Limb (tissue), 2 donors: ENCODE measurements at regions not wholly inside any gene's neighbourhood (a gene's known extent, or its start where the extent isn't known, plus 50 kb on each side); places are given as distances from the start of the nearest gene placed in this dataset.

Experiments
- DNase-seq, 2 donors: peaks; one replicate each; pipeline ENCODE4 v3.0.0-alpha.2; 2016; ENCODE audit errors: extremely low spot score in 2 of 2

- no peak for DNase-seq
These were observed 970.2 kb downstream of the EFNB2 start for GRCh38 chr13:105565136-105565727.

DNA sequence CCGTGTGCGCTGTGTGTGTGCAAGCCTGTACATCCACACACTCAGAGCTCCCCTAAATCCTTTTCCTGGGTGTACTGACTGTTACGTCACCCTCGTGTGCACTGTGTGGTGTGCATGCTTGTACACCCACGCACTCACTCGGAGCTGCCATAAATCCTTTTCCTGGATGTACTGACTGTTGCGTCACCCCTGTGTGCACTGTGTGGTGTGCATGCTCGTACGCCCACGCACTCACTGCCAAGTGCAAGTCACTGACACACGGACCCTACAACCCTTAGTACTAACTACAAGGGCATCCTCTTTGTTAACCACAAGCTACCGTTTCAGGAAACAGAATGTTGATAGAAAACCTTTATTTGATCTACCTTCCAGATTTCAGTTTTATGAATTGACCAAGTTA is 983.4 kb downstream of the EFNB2 start:
- DNase-seq = no peak

DNA sequence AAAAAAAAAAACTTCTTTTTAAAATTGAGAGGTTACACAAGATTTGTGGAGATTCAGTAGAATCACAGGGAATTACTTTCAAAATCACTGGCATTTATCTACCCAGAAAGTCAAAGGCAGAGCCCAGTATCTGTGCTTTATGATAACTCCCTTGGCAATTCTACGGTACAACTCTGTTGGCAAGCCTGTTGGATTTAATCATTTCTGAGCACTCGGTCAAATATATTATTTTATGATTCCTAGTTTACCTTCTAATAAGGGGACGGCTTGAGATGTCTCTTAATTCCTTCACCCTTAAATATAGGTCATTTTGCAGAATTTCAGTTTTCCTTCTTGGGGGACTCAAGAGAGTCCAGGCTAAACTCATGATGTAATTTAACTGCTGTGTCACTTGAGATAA is 987.6 kb downstream of the EFNB2 start:
- no peak for DNase-seq

DNA sequence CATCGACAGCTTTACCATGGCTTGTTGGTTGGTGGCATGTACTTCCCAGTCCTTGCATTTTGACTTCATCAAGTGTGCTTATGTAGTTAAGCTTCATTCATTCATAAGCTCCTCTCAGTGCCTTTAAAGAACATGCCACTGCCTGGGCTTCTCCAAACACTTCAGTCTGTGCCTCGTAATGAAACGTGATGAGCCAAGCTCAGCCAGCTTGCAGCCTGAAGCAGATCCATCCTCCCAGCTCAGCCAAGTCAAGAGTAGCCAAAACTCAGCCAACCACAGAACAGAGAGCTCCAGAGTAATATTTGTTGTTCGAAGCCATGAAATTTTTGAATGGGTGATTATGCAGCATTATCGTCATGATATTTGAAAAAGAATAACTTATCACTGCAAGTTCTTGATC is 989.7 kb downstream of the EFNB2 start:
- DNase-seq = no peak

DNA sequence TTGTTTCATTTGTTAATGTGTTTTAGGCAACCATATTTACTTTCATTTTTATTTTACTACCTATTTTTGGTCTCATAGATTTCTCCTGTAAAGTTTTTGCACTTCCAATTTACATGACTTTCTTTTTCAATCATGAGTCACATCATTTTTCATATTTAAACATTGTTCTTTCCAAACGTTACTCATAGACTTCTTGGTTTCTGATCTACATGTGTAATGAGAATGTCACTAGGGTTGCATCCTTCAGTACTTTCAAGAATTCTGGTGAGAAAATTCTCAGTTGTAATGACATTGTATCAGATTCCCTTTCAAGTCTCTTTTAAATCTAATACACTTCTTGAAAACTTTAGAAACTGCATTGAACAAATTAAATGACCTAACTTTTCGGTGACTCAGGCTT is 991.7 kb downstream of the EFNB2 start:
- no peak for DNase-seq

GRCh38 chr13:105541565-105541964 is 993.9 kb downstream of the EFNB2 start:
- DNase-seq = no peak

DNA sequence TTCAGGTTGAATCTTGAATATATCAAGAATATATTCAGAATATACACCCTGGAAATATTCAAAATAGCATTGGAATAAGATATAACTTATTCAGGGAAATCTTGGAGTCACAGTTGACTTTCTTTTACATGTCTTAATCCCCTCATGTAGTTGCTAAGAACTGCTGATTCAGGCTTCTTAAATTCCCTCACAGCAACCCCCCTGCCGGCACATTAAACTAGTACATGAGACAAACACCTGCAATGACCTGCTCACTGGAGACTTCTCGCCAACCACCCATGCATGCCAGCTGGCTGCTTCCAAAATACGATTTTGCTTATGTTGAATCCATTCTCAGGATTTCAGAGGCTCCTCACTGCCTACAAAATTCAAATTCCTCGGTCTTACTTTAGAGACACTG is 997.1 kb downstream of the EFNB2 start:
- no peak for DNase-seq

DNA sequence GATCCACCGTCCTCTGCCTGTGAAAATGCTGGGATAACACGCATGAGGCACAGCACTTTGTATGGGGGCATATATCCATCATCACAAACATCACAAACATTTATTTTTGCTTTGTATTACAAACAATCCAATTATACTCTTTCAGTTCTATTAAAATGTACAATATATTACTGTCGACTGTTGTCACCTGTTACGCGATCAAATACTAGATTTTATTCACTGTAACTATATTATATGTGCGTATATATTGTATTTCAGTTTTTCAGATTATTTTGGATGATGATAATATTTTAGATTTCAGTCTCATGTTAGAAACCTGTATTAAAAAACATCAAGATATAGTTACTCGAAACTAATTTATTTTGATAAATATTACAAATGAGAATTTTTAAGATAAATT is 998.3 kb downstream of the EFNB2 start:
- DNase-seq = no peak

GRCh38 chr13:105530468-105530867 is 1005.0 kb downstream of the EFNB2 start:
- DNase-seq = no peak

DNA sequence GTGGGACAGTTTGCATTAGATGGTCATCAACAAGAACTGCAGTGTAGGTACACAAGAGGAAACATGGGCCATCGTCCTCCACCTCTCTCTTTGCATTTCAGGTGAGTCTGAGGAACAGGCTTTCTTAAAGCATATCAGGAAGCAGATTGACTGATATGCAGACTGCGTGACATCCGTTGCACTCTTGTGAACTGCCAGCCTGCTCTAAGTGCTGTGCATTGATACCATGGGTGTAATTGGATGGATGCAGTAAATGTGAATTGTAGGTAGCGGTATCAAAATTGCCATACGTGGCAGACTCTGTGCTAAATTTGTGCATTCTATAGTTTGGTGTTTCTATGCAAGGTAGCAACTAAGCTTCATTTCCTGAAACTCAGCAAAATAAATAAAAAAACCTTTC is 1008.3 kb downstream of the EFNB2 start:
- DNase-seq = no peak

DNA sequence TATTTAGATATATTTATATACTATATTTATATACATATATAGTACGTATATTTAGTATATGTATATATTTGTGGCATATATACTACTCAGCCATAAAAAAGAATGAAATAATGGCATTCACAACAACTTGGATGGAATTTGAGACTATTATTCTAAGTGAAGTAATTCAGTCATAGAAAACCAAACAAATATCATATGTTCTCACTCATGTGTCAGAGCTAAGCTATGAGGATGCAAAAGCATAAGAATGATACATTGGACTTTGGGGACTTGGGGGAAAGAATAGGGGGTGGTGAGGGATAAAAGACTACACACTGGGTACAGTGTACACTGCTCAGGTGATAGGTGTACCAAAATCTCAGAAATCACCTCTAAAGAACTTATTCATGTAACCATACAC is 1015.7 kb downstream of the EFNB2 start:
- DNase-seq = no peak

DNA sequence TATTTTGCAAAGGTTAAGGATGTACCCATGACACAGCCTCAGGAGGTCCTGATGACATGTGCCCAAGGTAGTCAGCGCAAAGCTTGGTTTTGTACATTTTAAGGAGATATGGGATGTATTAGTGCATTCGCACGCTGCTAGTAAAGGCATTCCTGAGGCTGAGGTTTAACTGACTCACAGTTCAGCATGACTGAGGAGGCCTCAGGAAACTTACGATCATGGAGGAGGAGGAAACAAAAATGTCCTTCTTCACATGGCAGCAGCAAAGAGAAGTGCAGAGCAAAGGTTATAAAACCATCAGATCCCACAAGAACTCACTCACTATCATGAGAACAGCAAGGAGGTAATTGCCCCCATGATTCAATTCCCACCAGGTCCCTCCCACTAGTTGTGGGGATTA is 1017.4 kb downstream of the EFNB2 start:
- DNase-seq = no peak

GRCh38 chr13:105514401-105514800 is 1021.1 kb downstream of the EFNB2 start:
- no peak for DNase-seq

- DNase-seq = no peak
These were observed 1022.0 kb downstream of the EFNB2 start for GRCh38 chr13:105513448-105513847.

- no peak for DNase-seq
These were observed 1025.3 kb downstream of the EFNB2 start for GRCh38 chr13:105509981-105510762.

GRCh38 chr13:105506463-105506862 is 1029.0 kb downstream of the EFNB2 start:
- DNase-seq = no peak

DNA sequence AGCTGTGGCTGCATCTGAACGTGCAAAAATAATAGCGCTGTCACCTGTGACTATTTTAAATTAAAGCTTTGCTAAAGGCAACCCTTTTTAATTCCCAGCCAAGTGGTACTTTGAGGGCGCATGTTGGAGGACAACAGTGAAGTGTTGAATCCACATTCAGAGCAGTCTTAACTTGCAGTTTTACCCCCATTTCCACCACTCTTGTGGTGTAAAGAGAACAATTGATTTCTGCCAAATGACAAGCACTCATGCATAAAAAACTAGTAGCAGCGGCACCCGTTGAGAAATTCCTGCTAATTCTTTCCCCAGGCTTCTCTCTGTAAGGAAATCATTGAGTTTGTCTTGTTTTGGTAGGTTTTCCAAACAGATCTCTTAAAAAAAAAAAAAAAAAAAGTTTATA is 1033.3 kb downstream of the EFNB2 start:
- no peak for DNase-seq

DNA sequence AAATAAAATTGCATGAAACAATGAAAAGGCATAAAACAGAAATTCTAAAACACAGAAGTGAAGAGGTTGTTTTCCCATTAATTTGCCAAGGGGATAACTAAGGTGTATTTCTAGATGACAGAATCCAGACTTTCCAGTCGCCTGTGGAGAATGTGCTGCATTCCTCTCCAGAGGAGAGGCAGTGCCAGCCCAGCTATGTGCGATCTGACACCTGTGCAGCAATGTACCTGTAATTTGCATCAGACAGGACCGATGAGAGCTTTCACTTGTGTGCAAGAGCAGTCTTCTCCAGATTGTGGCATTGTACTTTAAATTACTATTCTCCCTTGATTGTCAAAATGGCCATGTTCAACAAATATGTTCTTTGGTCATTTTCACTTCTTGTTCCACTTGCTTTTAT is 1037.9 kb downstream of the EFNB2 start:
- DNase-seq = no peak

GRCh38 chr13:105492216-105492615 is 1043.2 kb downstream of the EFNB2 start:
- no peak for DNase-seq

GRCh38 chr13:105491345-105491744 is 1044.1 kb downstream of the EFNB2 start:
- DNase-seq = no peak

DNA sequence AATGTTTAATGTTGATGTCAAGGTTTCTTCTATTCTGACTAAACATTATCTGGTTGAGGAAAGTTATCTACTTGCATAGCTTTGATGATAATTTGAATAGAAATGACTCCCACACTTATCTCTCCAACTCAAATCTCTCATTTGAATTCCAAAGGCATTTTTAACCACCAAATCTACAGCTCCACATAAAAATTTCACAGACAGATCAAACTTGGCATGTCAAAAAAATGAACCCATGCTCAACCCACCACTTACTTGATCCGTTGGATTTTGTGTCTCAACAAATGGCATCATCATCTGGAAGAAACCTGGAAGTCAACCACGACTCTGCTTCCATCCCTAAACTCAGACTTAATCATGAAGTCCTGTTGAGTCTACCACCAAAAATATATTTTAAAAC is 1050.4 kb downstream of the EFNB2 start:
- DNase-seq = no peak

DNA sequence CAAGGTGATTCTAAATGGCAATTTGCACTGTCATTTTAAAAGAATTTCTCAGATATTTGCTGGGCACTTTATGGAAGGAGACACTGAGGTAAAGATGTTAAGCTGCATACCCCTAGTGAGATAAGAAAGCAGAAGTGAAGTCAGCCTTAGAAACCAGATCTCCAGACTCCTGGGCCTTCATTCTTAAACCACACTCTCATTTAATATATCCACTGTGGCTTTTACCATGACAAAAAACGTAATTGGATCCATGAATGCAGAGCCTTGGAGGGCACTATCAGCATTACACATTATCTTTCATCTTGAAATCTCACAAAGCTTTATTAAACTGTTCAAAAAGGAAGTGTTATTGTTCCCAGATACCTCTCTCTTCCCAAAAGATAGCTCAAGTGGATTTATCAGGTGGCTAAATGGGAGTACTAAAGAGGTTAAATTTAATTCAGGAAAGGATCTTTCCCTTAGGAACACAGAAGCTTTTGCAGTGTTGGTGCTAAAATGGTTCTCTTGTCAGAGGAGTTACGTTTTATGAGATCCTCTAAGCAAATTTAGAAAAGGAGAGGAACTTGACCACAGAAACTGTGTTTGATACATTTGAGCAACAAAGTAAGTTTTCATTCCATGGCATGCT is 1060.4 kb downstream of the EFNB2 start:
- DNase-seq = no peak

DNA sequence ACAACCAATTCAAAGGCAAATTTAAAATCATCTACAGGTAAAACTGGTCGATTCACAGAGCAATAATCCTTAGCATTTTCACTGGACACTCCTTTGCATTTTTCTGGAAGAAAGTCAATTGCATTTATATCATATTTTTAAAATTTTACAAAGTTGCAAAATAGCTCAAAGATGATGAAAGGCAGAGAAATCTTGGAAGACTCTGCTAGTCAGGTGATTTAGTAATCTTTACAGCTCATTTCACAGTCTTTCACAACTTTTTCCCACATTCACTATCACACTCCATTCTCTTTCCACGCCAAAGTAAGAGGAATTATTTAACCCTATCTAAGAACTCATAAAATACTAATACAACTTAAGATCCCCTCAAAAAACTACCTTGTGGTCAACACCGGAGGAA is 1063.8 kb downstream of the EFNB2 start:
- DNase-seq = no peak
